Thyroid gland (tissue), 4 donors: ENCODE measurements at regions not wholly inside any gene's neighbourhood (a gene's known extent, or its start where the extent isn't known, plus 50 kb on each side); places are given as distances from the start of the nearest gene placed in this dataset.

Source experiments
- DNase-seq, 2 donors: peaks; one replicate each; pipeline ENCODE4 v3.0.0-alpha.2; 2019
- H3K27ac ChIP-seq, 3 donors: fragments of 200-600 bp; sonication (generic); 1 replicate in 2 of 3; 2 replicates in 1 of 3; pipeline ENCODE4 v1.5.1; 2016 to 2019; ENCODE audit warnings: mild to moderate bottlenecking in 1 of 3, moderate library complexity in 1 of 3
- H3K27me3 ChIP-seq: fragments of 200-600 bp; sonication (generic); one replicate; pipeline ENCODE4 v1.5.1; 2019
- H3K36me3 ChIP-seq, 2 donors: fragments of 200-600 bp; sonication (generic); one replicate each; pipeline ENCODE4 v1.5.1; 2016 to 2019
- H3K4me1 ChIP-seq, 2 donors: fragments of 200-600 bp; sonication (generic); one replicate each; pipeline ENCODE4 v1.5.1; 2017 to 2019
- H3K4me3 ChIP-seq, 3 donors: fragments of 200-600 bp; sonication (generic); replicated peaks in 1 of 3; 1 replicate in 2 of 3; 2 replicates in 1 of 3; pipeline ENCODE4 v1.5.1; 2016; ENCODE audit warnings: mild to moderate bottlenecking in 1 of 3
- H3K9me3 ChIP-seq: fragments of 200-600 bp; sonication (generic); one replicate; pipeline ENCODE4 v1.5.1; 2017
- CTCF ChIP-seq, 6 experiments: fragments of 200-600 bp in 3 of 6; fragments of 450-650 bp in 3 of 6; sonication (generic) in 3 of 6; IDR thresholded peaks; one replicate each; pipeline ENCODE4 v1.5.1; 2016 to 2019; ENCODE audit warnings: antibody characterized with exemption in 6 of 6, mild to moderate bottlenecking in 2 of 6, inconsistent platforms in 1 of 6, moderate library complexity in 1 of 6
- POLR2A ChIP-seq, 2 donors: fragments of 450-650 bp; IDR thresholded peaks; one replicate each; pipeline ENCODE4 v1.6.1; 2017; ENCODE audit warnings: antibody characterized with exemption in 2 of 2, mild to moderate bottlenecking in 2 of 2, moderate library complexity in 1 of 2
- WGBS, 2 donors: methylation state at CpG; one replicate each; pipeline ENCODE4 v1.1.5; 2017; 5-methylcytosine and 5-hydroxymethylcytosine counted together
- intact Hi-C: fragments of 100-400 bp; cut with DNase I; formaldehyde crosslinking; loops from one replicate; pipeline ENCODE4 v1.15.1; 2023

GRCh38 chr1:185483664-185484450, 166.8 kb upstream of the IVNS1ABP start:
- WGBS, 2 donors, result 66 to 69% methylated on average over 2 of the region's 2 CpGs
- Histone ChIP-seq H3K4me3 (no peak overlapping the region), H3K27me3 (no peaks in the 10 kb centered on the region), H3K9me3 (no peaks in the 10 kb centered on the region), H3K36me3 (no peaks in the 10 kb centered on the region), H3K4me1 (peaks cover 20 to 44% of the 10 kb centered on the region in 2 donors), H3K27ac (peak overlapping the region; percentile 50 to 54 (median 52))
- TF ChIP-seq CTCF (IDR thresholded peaks at IDR 0.05), result no peak
- no peak for TF ChIP-seq POLR2A (IDR thresholded peaks at IDR 0.05)
- DNase-seq, result peak in 1 of 2 donors; percentile 6
- intact Hi-C loops, result no loop called here

GRCh38 chr1:185483217-185483616, 166.2 kb upstream of the IVNS1ABP start:
- peak overlapping the region in 2 of 3 donors; percentile 50 to 52 for H3K27ac ChIP-seq
- peaks cover 14 to 37% of the 10 kb centered on the region in 2 donors for H3K4me1 ChIP-seq
- no peaks in the 10 kb centered on the region for H3K9me3 ChIP-seq
- 78 to 85% methylated on average over 1 of the region's 1 CpG for WGBS, 2 donors
- TF ChIP-seq CTCF (IDR thresholded peaks at IDR 0.05) (no peak), POLR2A (IDR thresholded peaks at IDR 0.05) (no peak)
- H3K27me3 ChIP-seq, result no peaks in the 10 kb centered on the region
- no peak overlapping the region for H3K4me3 ChIP-seq
- no peaks in the 10 kb centered on the region for H3K36me3 ChIP-seq
- intact Hi-C loops, result no loop called here
- no peak for DNase-seq

- H3K4me1 ChIP-seq, result peaks cover 12 to 26% of the 10 kb centered on the region in 2 donors
- no peaks in the 10 kb centered on the region for H3K27me3 ChIP-seq
- H3K36me3 ChIP-seq, result no peaks in the 10 kb centered on the region
- no peak for TF ChIP-seq POLR2A (IDR thresholded peaks at IDR 0.05)
- WGBS, 2 donors, result 68 to 70% methylated on average over 2 of the region's 2 CpGs
- H3K9me3 ChIP-seq, result no peaks in the 10 kb centered on the region
- H3K4me3 ChIP-seq, result no peak overlapping the region
- H3K27ac ChIP-seq, result no peak overlapping the region
- DNase-seq, result no peak
- intact Hi-C loops, result no loop called here
Measured at GRCh38 chr1:185480545-185480944, 163.5 kb upstream of the IVNS1ABP start.

- peaks cover 12 to 26% of the 10 kb centered on the region in 2 donors for H3K4me1 ChIP-seq
- WGBS, 2 donors, result 74 to 80% methylated on average over 5 of the region's 5 CpGs
- no peaks in the 10 kb centered on the region for H3K9me3 ChIP-seq
- TF ChIP-seq CTCF (IDR thresholded peaks at IDR 0.05) (no peak), POLR2A (IDR thresholded peaks at IDR 0.05) (no peak)
- no peak overlapping the region for H3K27ac ChIP-seq
- no peak for DNase-seq
- no peaks in the 10 kb centered on the region for H3K36me3 ChIP-seq
- no peak overlapping the region for H3K4me3 ChIP-seq
- no peaks in the 10 kb centered on the region for H3K27me3 ChIP-seq
- intact Hi-C loops, result no loop called here
Measured at GRCh38 chr1:185479796-185480195, 162.8 kb upstream of the IVNS1ABP start.

GRCh38 chr1:185478877-185479276, 161.8 kb upstream of the IVNS1ABP start:
- H3K4me1 ChIP-seq, result peaks cover 6 to 17% of the 10 kb centered on the region in 2 donors
- H3K4me3 ChIP-seq, result no peak overlapping the region
- no peak for DNase-seq
- no peaks in the 10 kb centered on the region for H3K9me3 ChIP-seq
- no peaks in the 10 kb centered on the region for H3K36me3 ChIP-seq
- H3K27ac ChIP-seq, result no peak overlapping the region
- no peak for TF ChIP-seq POLR2A (IDR thresholded peaks at IDR 0.05)
- no peak for TF ChIP-seq CTCF (IDR thresholded peaks at IDR 0.05)
- H3K27me3 ChIP-seq, result no peaks in the 10 kb centered on the region
- WGBS, 2 donors, result 93 to 96% methylated on average over 3 of the region's 3 CpGs
- intact Hi-C loops, result no loop called here
